ENCODE measurements at regions not wholly inside any gene's neighbourhood (a gene's known extent, or its start where the extent isn't known, plus 50 kb on each side); places are given as distances from the start of the nearest gene placed in this dataset.

DNA sequence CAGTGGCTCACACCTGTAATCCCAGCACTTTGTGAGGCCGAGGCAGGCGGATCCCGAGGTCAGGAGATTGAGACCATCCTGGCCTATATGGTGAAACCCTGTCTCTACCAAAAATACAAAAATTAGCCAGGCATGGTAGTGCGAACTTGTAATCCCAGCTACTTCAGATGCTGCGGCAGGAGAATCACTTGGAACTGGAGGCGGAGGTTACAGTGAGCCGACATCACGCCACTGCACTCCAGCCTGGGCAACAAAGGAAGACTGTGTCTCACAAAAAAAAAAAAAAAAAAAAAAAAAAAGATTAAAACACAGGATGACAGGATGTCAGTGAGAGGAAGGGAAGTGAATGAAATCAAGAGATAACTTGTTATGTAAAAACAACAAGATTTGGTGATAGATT lies 1158.5 kb downstream of the PCDH9 start:
- 84% methylated on average over 8 of the region's 8 CpGs for WGBS
- ATAC-seq (no peak), DNase-seq (no peak)
- H3K4me3 ChIP-seq (ENCODE audit: low read length), result no peak overlapping the region
- intact Hi-C loops (cut with DNase I), result no loop called here
- no peak overlapping the region for H3K27ac ChIP-seq (ENCODE audit: low read length)
- no peaks in the 10 kb centered on the region for H3K9me3 ChIP-seq (ENCODE audit: control insufficient read depth, low read length)
- no peaks in the 10 kb centered on the region for H3K4me1 ChIP-seq (ENCODE audit: control insufficient read depth, insufficient read depth, low read length)
- H3K27me3 ChIP-seq (ENCODE audit: control insufficient read depth, insufficient read depth), result no peaks in the 10 kb centered on the region

DNA sequence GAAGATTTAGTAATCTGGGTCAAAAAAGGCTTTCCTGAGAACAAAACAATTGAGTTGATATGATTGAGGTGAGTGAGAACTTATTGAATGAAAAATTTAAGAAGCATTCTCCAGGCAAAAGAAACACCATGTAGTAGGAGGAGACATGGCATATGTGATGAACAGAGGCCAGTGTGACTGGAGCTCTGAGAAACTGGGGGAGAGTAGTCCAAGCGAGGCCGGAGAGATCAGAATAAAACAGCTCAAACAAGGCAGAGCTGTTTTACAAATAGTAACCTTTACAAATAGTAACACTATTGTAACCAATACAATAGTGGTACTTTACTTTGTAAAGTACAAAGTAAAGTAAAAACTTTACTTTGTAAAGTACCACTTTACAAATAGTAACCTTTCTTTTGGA lies 1159.1 kb downstream of the PCDH9 start:
- Histone ChIP-seq H3K27me3 (ENCODE audit: control insufficient read depth, insufficient read depth) (no peaks in the 10 kb centered on the region), H3K4me3 (ENCODE audit: low read length) (no peak overlapping the region), H3K27ac (ENCODE audit: low read length) (no peak overlapping the region), H3K4me1 (ENCODE audit: control insufficient read depth, insufficient read depth, low read length) (no peaks in the 10 kb centered on the region), H3K9me3 (ENCODE audit: control insufficient read depth, low read length) (no peaks in the 10 kb centered on the region)
- intact Hi-C loops (cut with DNase I), result no loop called here
- ATAC-seq, result no peak
- 86% methylated on average over 2 of the region's 2 CpGs for WGBS
- DNase-seq, result no peak

DNA sequence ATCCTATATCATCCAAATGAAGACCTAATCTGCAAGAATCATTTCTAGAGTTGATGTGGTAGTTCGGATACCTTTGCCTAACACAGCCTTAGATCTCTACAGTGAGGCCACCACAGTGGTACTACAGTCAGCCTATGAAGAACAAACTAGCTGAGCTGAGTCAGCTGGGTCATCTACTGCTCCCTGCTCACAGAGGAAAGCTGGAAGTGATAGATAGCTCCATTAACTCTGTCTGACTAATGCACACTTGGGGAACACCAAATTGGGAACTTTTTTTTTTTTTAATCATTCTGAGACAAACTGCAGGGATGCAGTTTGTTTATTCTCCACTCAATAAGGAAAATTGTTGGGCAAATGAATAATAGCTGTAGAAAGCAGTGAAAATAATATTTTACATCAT lies 1160.6 kb downstream of the PCDH9 start:
- ATAC-seq, result no peak
- intact Hi-C loops (cut with DNase I), result no loop called here
- WGBS, result 76% methylated on average over 1 of the region's 1 CpG

DNA sequence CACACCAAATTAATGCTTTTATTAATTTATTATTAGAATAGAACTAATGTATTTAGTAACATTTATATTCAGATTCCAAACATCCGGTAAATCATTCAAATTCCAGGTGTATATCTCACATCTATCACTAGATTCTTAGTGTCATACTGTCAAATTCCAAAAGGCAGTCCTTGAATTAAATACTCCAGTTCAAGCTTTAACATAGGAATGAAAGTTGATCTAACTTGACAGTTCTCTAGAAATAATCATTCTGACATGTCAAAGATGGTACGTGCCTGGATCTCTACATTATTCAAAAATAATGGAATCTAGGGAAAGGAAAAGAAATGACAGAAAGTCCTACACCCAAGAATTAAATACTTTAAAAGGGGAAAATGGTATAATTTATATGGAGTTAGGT lies 1161.5 kb downstream of the PCDH9 start:
- ATAC-seq, result no peak
- no peaks in the 10 kb centered on the region for H3K27me3 ChIP-seq (ENCODE audit: control insufficient read depth, insufficient read depth)
- no peak overlapping the region for H3K27ac ChIP-seq (ENCODE audit: low read length)
- intact Hi-C loops (cut with DNase I), result no loop called here
- H3K4me1 ChIP-seq (ENCODE audit: control insufficient read depth, insufficient read depth, low read length), result no peaks in the 10 kb centered on the region
- WGBS, result 64% methylated on average over 2 of the region's 2 CpGs
- H3K4me3 ChIP-seq (ENCODE audit: low read length), result no peak overlapping the region
- no peak for DNase-seq
- no peaks in the 10 kb centered on the region for H3K9me3 ChIP-seq (ENCODE audit: control insufficient read depth, low read length)

More for the DNA sequence above, 1160.6 kb downstream of the PCDH9 start:
- Histone ChIP-seq H3K4me3 (ENCODE audit: low read length) (no peak overlapping the region), H3K27ac (ENCODE audit: low read length) (no peak overlapping the region), H3K4me1 (ENCODE audit: control insufficient read depth, insufficient read depth, low read length) (no peaks in the 10 kb centered on the region), H3K27me3 (ENCODE audit: control insufficient read depth, insufficient read depth) (no peaks in the 10 kb centered on the region), H3K9me3 (ENCODE audit: control insufficient read depth, low read length) (no peaks in the 10 kb centered on the region)
- DNase-seq, result no peak

DNA sequence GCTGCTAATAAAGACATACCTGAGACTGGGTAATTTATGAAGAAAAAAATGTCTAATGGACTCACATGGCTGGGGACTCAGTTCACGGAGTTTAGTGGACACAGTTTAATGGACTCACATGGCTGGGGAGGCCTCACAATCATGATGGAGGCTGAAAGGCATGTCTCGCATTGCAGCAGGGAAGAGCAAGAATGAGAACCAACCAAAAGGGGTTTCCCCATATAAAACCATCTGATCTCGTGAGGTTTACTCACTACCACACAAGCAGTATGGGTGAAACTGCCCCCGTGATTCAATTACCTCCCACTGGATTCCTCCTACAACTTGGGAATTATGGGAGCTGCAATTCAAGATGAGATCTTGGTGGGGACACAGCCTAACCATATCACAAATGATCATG lies 1181.2 kb downstream of the PCDH9 start:
- intact Hi-C loops (cut with DNase I), result no loop called here
- DNase-seq (no peak), ATAC-seq (no peak)
- WGBS, result 91% methylated on average over 4 of the region's 4 CpGs
- H3K27ac ChIP-seq (ENCODE audit: low read length), result no peak overlapping the region
- H3K4me1 ChIP-seq (ENCODE audit: control insufficient read depth, insufficient read depth, low read length), result no peaks in the 10 kb centered on the region
- no peak overlapping the region for H3K4me3 ChIP-seq (ENCODE audit: low read length)
- H3K27me3 ChIP-seq (ENCODE audit: control insufficient read depth, insufficient read depth), result no peaks in the 10 kb centered on the region
- no peaks in the 10 kb centered on the region for H3K9me3 ChIP-seq (ENCODE audit: control insufficient read depth, low read length)

DNA sequence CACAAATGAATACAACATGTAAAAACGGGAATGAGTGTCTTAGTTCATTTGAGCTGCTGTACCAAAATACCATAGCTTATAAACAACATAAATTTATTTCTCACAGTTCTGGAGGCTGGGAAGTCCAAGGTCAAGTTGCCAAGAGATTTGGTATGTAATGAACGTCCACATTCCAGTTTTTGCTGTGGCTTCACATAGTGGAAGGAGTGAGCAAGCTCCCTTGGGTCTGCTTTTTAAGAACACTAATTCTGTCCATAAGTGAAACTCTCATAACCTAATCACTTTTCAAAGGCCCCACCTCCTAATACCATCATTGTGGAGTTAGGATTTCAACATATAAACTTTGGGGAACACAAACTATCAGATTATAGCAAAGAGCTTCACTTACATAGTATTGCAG lies 1189.6 kb downstream of the PCDH9 start:
- intact Hi-C loops (cut with DNase I), result no loop called here
- Histone ChIP-seq H3K27me3 (ENCODE audit: control insufficient read depth, insufficient read depth) (no peaks in the 10 kb centered on the region), H3K4me1 (ENCODE audit: control insufficient read depth, insufficient read depth, low read length) (no peaks in the 10 kb centered on the region), H3K9me3 (ENCODE audit: control insufficient read depth, low read length) (no peaks in the 10 kb centered on the region), H3K4me3 (ENCODE audit: low read length) (no peak overlapping the region), H3K27ac (ENCODE audit: low read length) (no peak overlapping the region)
- ATAC-seq (no peak), DNase-seq (no peak)
- 68% methylated on average over 2 of the region's 2 CpGs for WGBS

GRCh38 chr13:66037096-66037495 lies 1193.0 kb downstream of the PCDH9 start:
- DNase-seq (no peak), ATAC-seq (no peak)
- H3K4me3 ChIP-seq (ENCODE audit: low read length), result no peak overlapping the region
- 80% methylated on average over 2 of the region's 2 CpGs for WGBS
- H3K9me3 ChIP-seq (ENCODE audit: control insufficient read depth, low read length), result no peaks in the 10 kb centered on the region
- intact Hi-C loops (cut with DNase I), result no loop called here
- H3K27ac ChIP-seq (ENCODE audit: low read length), result no peak overlapping the region
- H3K27me3 ChIP-seq (ENCODE audit: control insufficient read depth, insufficient read depth), result no peaks in the 10 kb centered on the region
- H3K4me1 ChIP-seq (ENCODE audit: control insufficient read depth, insufficient read depth, low read length), result no peaks in the 10 kb centered on the region

GRCh38 chr13:66036636-66037035 lies 1193.5 kb downstream of the PCDH9 start:
- ATAC-seq, result no peak
- no peak overlapping the region for H3K27ac ChIP-seq (ENCODE audit: low read length)
- 40% methylated on average over 2 of the region's 2 CpGs for WGBS

DNA sequence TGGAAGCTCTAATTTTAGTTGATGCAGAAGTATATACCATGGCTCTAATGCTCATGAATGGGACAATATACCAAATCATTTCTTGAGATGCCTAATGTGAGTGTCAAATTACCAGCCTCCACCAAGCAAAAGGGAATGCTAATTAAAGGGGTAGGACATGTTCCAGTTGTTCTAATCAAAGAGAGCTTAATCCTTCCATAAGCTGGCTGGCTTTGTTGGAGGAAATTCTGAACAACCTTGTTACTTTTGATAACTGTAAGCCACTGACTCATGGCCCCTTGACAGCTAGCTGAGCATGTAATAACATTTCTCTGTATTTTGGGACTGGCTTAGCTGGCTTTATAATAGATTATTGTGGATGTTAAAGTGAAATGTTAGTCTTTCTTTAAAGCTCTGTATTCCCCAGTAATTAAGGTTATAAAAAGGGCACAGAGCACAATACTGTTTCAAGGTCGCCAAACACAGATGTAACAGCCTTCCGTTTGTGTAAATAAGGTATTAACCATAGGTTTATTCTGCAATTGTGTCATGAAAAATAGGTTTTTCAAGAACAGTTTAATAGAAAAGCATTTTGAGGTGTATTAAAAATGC lies 1194.0 kb downstream of the PCDH9 start:
- intact Hi-C loops (cut with DNase I), result no loop called here
- no peak for ATAC-seq
- no peaks in the 10 kb centered on the region for H3K27me3 ChIP-seq (ENCODE audit: control insufficient read depth, insufficient read depth)
- H3K4me3 ChIP-seq (ENCODE audit: low read length), result no peak overlapping the region
- H3K4me1 ChIP-seq (ENCODE audit: control insufficient read depth, insufficient read depth, low read length), result no peaks in the 10 kb centered on the region
- no peaks in the 10 kb centered on the region for H3K9me3 ChIP-seq (ENCODE audit: control insufficient read depth, low read length)
- H3K27ac ChIP-seq (ENCODE audit: low read length), result no peak overlapping the region
- DNase-seq, result no peak
- WGBS, result 57% methylated on average over 2 of the region's 2 CpGs

More at GRCh38 chr13:66036636-66037035, 1193.5 kb downstream of the PCDH9 start:
- no peaks in the 10 kb centered on the region for H3K9me3 ChIP-seq (ENCODE audit: control insufficient read depth, low read length)
- H3K4me3 ChIP-seq (ENCODE audit: low read length), result no peak overlapping the region
- no peak for DNase-seq
- intact Hi-C loops (cut with DNase I), result no loop called here
- H3K27me3 ChIP-seq (ENCODE audit: control insufficient read depth, insufficient read depth), result no peaks in the 10 kb centered on the region
- H3K4me1 ChIP-seq (ENCODE audit: control insufficient read depth, insufficient read depth, low read length), result no peaks in the 10 kb centered on the region

DNA sequence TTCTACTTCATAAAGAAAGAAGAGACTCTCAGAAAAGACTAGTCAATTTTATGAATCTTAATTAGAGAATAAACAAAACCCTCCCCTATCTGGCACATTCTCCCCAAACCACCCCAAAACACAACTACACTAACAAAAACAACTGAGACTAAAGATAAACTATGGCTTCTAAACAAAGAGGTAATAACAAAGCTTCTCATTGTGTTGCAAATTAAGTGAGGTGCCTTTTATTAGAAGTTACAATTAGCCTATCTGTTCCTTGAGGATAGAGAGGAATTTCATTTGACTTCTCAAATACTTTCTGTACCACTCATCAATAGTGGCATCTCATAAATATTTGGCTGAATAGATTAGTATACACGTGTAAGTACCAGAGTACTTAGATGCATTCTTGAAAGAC lies 1196.2 kb downstream of the PCDH9 start:
- Histone ChIP-seq H3K27ac (ENCODE audit: low read length) (no peak overlapping the region), H3K27me3 (ENCODE audit: control insufficient read depth, insufficient read depth) (no peaks in the 10 kb centered on the region), H3K4me3 (ENCODE audit: low read length) (no peak overlapping the region), H3K9me3 (ENCODE audit: control insufficient read depth, low read length) (no peaks in the 10 kb centered on the region), H3K4me1 (ENCODE audit: control insufficient read depth, insufficient read depth, low read length) (no peaks in the 10 kb centered on the region)
- ATAC-seq, result no peak
- intact Hi-C loops (cut with DNase I), result no loop called here
- 77% methylated on average over 1 of the region's 1 CpG for WGBS
- DNase-seq, result no peak

- intact Hi-C loops (cut with DNase I), result no loop called here
- WGBS, result 69% methylated on average over 1 of the region's 1 CpG
These were observed 1208.3 kb downstream of the PCDH9 start for GRCh38 chr13:66021846-66022245.

GRCh38 chr13:66014771-66015170 lies 1215.4 kb downstream of the PCDH9 start:
- WGBS, result 55% methylated on average over 1 of the region's 1 CpG
- Histone ChIP-seq H3K27ac (ENCODE audit: low read length) (no peak overlapping the region), H3K4me1 (ENCODE audit: control insufficient read depth, insufficient read depth, low read length) (no peaks in the 10 kb centered on the region), H3K27me3 (ENCODE audit: control insufficient read depth, insufficient read depth) (no peaks in the 10 kb centered on the region), H3K4me3 (ENCODE audit: low read length) (no peak overlapping the region), H3K9me3 (ENCODE audit: control insufficient read depth, low read length) (no peaks in the 10 kb centered on the region)
- DNase-seq (no peak), ATAC-seq (no peak)
- intact Hi-C loops (cut with DNase I), result no loop called here

More at GRCh38 chr13:66021846-66022245, 1208.3 kb downstream of the PCDH9 start:
- H3K27me3 ChIP-seq (ENCODE audit: control insufficient read depth, insufficient read depth), result no peaks in the 10 kb centered on the region
- H3K4me3 ChIP-seq (ENCODE audit: low read length), result no peak overlapping the region
- no peaks in the 10 kb centered on the region for H3K4me1 ChIP-seq (ENCODE audit: control insufficient read depth, insufficient read depth, low read length)
- DNase-seq (no peak), ATAC-seq (no peak)
- H3K9me3 ChIP-seq (ENCODE audit: control insufficient read depth, low read length), result no peaks in the 10 kb centered on the region
- H3K27ac ChIP-seq (ENCODE audit: low read length), result no peak overlapping the region
